ENCODE measurements at regions not wholly inside any gene's neighbourhood (a gene's known extent, or its start where the extent isn't known, plus 50 kb on each side); places are given as distances from the start of the nearest gene placed in this dataset.

DNA sequence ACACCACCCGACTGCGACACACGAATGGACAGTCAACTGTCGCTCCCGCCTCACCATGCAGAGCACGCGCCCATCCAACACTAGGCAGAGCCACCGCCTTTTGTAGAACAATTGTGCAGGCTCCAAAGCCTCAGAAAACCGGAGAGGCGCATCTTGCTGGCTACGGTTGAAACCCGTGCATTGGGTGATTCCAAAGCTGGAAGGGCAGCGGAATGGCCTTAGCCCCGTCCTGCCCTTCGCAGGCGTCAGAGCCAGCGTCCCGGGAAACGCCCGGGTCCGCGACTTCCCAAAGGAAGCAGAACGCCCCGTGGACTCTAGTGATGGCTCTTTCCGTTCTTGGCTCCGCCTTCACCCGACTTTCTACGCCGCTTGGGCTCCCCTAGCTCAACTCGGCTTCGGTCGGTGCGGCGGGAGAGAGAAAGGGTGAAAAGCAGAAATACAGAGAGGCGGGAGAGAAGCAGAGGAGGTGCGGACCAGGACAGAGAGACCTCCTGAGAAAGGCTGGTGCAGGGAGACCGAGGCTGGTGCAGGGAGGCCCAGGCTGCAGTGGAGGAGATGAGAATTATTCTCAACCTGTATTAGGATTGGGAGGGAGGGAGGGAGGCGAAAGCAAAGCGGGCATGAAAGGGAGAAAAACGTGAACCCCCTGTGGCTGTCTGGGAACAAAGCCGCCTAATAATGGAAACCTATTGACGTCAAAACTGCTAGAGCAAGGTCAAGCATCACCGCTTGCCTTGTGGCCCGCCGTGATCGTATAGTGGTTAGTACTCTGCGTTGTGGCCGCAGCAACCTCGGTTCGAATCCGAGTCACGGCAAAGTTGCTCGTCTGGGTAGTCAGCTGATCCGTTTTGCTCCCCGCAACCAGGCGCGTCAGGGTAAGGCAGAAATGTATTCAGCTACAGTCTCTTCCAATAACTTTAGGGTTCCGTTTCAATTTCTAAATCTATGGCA, 99.5 kb downstream of the PRKAB2 start (continued):
- no peak for TF ChIP-seq USF2 (CRISPR knock-in tag; IDR thresholded peaks at IDR 0.05)
- no peak for TF ChIP-seq KAT2B (IDR thresholded peaks at IDR 0.05; ENCODE audit: low read depth, low read length)
- TF ChIP-seq POLR2H (tag; IDR thresholded peaks at IDR 0.05; ENCODE audit: low read depth) = peak; percentile 93
- no peak for TF ChIP-seq PHF21A (IDR thresholded peaks at IDR 0.05; ENCODE audit: borderline replicate concordance, low read depth)
- TF ChIP-seq, protein P1, sequence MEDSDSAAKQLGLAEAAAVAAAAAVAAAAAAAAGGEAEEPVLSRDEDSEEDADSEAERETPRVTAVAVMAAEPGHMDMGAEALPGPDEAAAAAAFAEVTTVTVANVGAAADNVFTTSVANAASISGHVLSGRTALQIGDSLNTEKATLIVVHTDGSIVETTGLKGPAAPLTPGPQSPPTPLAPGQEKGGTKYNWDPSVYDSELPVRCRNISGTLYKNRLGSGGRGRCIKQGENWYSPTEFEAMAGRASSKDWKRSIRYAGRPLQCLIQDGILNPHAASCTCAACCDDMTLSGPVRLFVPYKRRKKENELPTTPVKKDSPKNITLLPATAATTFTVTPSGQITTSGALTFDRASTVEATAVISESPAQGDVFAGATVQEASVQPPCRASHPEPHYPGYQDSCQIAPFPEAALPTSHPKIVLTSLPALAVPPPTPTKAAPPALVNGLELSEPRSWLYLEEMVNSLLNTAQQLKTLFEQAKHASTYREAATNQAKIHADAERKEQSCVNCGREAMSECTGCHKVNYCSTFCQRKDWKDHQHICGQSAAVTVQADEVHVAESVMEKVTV (CRISPR knock-in tag; IDR thresholded peaks at IDR 0.05) = no peak
- TF ChIP-seq RBM14 (IDR thresholded peaks at IDR 0.05; ENCODE audit: borderline replicate concordance, insufficient read depth, low read depth, low read length) = no peak
- TF ChIP-seq SETDB1 (IDR thresholded peaks at IDR 0.05; ENCODE audit: low read length) = no peak
- peak; percentile 57 for TF ChIP-seq TBP (optimal IDR thresholded peaks at IDR 0.05; ENCODE audit: low read depth, low read length)
- TF ChIP-seq CEBPZ (IDR thresholded peaks at IDR 0.05; ENCODE audit: borderline replicate concordance, low read depth, low read length) = no peak
- TF ChIP-seq E2F6 (IDR thresholded peaks at IDR 0.05; ENCODE audit: borderline replicate concordance in 1 of 2, extremely low read depth in 1 of 2, insufficient read depth in 1 of 2, insufficient read length in 1 of 2, low read depth in 1 of 2, low read length in 1 of 2, poor library complexity in 1 of 2, severe bottlenecking in 1 of 2) = peak in 1 of 2 experiments; percentile 43
- no peak for TF ChIP-seq ZNF165 (CRISPR knock-in tag; IDR thresholded peaks at IDR 0.05; ENCODE audit: borderline replicate concordance)
- TF ChIP-seq NR1H2 (CRISPR knock-in tag; IDR thresholded peaks at IDR 0.05) = no peak
- no peak for TF ChIP-seq ZNF408 (CRISPR knock-in tag; IDR thresholded peaks at IDR 0.05; ENCODE audit: low read depth)
- TF ChIP-seq ZZZ3 (IDR thresholded peaks at IDR 0.05) = no peak

All from K562 (cell line).